GM19035 (cell line): ENCODE measurements at regions not wholly inside any gene's neighbourhood (a gene's known extent, or its start where the extent isn't known, plus 50 kb on each side); places are given as distances from the start of the nearest gene placed in this dataset.
"Not testable (repeated sequence)": the region's sequence is repeated elsewhere in the genome, so short reads cannot be mapped to it uniquely, and the experiment has no call there.

Source experiments
- ATAC-seq: cut with Tn5 transposase; IDR thresholded peaks from one replicate; pipeline ENCODE4 v1.9.1; 2021; ENCODE audit not compliant: unreplicated experiment

DNA sequence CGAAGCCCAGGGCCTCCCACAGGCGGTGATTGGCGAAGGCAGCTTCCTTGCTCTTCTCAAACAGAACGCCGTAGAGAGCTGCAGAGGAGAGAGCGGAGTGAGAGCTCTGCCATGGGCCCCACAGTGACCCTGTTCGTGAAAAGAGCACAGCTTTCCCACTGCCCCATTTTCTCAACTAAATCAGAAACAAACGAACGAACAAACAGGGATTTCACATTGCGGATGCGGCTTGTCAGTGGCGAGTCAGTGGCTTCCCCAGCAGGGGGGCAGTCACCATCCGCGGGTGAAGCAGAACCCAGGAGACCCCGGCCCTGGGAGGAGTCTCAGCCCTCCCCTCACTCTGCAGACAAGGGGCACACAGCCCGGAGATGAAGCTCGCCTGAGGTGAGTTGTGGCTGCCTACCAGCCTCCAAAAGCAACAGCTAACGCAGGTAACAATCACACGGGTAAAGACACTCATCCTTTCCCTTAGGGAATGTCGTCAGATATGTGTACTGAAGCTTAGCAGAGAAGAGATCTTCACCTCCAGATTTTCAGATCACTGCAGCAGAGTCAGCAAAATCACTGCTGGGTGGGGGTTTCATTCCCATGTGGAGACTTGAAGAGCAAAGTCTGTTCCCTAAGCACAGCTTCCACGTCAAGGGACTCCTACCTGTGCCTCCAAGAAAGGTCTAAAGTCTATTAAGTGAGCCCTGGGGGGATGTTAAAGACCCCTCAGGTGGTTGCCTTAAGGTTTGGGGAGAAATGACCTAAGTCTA is 51.2 kb upstream of the GPR31 start:
- no peak for ATAC-seq

DNA sequence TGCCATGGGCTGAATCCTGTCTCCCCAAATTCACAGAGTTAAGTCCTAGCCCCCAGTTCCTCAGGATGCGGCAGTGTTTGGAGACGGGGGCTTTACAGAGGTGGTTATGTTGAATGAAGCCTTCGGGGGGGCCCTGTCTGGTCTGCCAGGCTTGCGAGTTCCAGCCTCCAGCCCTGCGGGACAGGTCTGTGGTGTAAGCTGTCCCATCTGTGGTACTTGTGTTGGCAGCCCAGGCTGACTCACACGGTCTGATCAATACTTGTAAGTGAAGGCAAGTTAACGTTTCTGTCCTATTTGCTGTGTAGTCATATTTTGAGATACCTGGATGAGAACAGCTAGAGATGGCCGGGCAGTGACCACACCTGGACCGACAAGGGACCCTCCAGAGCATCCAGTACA is 51.8 kb upstream of the GPR31 start:
- ATAC-seq = no peak

DNA sequence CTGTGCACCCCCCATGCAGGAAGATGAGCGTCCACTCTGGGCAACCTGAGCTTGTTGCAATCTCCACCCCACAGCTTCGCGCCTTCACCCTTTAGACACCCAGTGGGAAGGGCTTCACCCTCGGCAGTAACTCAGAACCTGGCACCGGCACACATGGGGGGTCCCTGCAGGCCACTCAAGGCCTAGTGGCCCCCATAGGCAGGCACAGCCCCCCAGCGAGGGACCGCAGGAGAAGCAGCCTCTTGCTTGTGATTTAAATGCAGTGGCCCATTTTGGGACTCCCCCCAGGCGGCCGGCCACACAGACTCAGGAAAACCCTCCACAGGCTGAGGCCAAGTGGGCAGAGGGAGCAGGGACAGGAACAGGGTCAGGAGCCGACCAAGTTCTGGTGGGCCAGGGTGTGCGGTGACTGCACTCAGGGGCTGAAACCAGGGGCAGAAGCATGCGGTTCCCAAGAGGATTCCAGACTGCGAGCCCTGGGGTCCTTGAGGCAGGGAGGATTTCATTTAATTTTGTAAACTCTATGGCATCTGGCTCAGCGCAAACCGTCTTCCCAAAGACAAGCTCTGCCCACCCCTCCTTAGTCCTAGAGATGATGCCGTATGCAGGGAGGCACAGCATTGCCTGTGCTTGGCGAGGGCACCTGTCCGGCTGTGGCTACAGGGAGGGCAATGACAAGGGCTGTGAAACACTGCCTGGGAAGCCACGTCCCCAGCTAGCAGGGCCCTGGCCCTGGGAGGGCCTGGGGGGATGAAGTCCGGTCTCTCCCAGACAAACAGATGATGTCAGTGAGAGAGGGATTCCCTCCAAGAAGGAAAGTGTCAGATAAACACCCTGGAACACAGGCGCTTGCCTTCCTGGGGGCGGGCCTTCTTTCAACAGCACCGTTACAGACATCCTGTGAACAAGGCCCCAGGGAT is 52.9 kb upstream of the GPR31 start:
- ATAC-seq = no peak

DNA sequence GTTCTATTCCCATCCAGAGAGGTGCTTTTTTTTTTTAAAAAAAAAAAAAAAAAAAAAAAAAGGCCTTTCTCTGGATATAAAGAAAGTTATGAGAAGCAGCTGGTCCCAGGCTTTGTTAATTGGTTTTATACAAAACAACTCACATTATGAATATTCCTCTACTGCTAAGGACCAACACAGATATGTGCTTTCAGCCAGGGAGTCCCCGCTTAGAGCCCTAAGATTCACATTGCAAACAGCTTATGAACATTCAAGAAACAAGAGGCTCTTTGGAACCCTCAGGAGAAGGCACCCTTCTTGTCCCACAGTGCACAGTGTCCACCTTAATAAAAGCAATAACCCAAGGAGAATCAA is 53.5 kb upstream of the GPR31 start:
- ATAC-seq = no peak

DNA sequence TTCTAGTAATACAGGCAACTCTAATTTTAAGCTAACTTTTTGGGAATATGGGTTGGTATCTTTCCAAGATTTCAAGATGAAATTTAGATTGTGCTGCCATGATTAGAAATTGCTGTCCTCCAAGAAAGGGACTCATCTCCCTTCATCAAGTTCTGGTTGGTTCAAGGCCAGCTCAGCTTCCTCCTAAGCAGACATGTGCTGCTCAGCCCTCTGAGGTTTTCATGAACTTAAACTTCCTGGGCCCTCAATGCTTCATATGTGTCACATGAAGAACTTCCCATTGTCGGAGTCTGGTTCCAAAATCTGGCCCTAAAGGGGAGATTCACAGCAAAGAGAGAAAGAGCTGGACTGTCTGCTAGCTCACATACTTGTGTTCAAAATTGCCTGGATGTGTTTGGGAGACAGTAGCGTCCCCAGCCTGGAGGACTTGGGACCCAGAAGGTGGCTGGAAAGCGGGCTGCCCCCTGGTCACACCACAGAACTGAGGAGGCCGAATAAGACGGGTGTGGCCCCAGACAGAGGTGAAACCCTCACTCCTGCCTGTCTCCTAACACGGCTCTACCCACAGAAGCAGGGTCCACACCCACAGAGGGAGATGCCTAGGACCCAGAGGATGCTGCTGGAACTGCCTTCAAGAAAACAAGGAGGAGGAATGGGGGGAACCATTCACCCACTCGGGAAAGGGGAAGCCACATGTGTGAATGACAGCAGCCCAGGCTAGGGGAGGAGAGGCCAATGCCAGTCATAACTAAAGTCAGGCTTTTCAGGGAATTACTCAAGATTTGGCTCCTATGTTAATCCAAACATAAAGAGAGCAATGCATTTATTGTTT is 54.3 kb upstream of the GPR31 start:
- no peak for ATAC-seq

DNA sequence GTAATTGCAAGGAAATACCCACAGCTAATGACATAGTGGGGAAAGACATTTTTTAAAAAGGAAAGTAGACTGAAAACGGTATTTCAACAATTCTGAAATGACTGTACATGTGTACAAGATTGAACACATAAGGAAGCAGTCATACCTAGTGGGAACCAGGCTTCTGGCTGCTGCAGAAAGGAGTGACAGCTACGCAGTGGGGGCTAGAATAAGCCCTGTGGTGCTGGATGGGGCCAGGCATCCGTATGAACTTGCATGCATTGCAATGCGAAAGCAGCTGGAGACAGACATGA is 54.9 kb upstream of the GPR31 start:
- ATAC-seq = peak; percentile 69

DNA sequence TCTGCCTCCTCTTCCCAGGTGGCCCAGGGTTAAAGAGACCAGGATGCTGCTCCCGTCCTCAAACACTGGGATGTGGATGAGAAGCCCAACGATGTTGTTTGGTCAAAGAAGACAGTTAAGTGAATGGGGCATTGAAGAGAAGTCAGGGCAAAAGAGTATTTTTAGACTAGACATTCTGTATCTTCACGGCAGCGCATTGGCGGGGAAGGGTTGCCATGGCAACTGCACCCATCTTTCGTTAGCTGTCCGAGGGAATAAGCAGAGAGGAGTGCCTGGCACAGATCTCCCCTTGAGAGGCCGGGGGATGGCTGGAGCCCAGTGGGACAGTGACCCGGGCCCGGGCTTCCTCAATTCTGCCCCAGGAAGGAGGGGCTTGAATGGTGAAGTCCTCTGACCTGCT is 56.4 kb upstream of the GPR31 start:
- ATAC-seq = no peak

DNA sequence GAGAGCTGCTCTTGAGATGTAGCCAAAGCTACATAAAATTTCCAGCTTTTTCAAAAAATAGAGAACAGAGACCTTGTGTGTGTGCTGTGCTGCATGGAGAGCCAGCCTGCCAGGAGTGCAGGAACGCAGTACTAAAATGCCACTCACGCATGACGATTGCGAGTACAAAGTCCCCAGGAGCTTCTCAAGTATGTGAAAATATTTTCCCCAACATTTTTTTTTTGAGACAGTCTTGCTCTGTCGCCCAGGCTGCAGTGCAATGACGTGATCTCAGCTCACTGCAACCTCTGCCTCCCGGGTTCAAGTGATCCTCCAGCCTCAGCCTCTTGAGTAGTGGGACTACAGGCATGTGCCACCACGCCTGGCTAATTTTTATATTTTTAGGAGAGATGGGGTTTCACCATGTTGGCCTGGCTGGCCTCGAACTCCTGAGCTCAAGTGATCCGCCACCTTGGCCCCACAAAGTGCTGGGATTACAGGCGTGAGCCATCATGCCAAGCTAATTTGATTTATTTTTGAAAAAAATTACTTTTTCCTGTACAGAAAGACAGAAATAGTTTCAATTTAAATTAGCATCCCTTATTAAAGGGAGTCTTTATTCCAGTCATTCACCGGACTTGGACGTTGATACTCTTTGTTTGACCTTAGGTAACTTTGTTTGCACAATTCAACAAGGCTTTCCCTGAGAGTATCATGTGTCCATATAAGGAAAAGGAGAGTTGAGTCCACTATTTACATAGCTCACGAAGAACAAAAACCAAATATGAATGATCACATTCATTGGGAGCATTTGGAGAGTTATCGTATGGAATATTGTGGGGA is 57.9 kb upstream of the GPR31 start:
- ATAC-seq = not testable (repeated sequence)

DNA sequence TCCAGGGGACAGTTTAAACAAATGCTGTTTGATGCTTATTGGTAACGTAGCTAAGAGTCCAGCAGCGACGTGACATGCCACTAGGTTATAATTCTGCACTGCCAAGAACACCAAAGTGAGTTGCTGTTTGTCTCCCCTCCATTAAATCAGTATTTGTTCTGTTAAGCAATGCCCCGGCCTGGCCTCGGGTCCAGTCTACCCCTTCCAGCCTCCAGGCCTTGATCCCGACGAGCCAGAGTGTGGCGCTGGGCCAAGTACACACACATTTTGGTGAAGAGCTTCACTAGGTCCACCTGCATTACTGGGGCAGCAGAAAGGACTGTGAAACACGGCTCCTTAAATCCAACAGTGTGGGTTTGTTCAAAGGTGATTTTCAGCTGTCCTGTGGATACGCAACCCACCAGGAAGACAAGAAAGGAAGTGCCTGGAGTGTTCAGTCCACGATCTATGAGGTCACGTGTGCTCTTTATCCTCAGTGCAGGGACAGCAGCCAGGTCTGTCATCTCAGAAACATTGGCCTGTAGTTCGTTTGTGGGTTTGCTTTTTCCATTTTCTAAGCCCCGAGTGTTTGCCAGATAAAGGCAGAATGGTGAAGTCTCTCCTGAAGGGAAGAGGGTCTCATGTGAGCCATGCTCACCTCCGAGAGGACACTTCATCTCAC is 58.7 kb upstream of the GPR31 start:
- ATAC-seq = not testable (repeated sequence)

DNA sequence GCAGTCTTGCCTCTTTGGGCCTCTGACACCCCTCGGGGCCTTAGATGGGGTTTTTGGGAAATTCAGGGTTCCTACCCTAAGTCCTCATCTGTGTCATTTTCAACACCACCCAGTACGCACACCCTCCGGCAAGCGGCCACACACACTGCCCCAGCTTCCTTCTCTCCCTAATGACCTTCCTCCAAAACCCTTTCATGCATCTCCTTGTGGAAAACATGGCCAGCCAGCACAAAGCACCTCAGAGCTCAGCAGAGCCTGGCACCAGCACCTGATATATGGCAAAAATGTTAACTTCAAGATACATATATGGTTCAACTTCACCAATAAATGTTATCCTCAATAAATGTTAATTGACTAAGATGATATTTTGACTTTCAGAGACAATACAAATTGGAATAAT is 59.3 kb upstream of the GPR31 start:
- not testable (repeated sequence) for ATAC-seq

DNA sequence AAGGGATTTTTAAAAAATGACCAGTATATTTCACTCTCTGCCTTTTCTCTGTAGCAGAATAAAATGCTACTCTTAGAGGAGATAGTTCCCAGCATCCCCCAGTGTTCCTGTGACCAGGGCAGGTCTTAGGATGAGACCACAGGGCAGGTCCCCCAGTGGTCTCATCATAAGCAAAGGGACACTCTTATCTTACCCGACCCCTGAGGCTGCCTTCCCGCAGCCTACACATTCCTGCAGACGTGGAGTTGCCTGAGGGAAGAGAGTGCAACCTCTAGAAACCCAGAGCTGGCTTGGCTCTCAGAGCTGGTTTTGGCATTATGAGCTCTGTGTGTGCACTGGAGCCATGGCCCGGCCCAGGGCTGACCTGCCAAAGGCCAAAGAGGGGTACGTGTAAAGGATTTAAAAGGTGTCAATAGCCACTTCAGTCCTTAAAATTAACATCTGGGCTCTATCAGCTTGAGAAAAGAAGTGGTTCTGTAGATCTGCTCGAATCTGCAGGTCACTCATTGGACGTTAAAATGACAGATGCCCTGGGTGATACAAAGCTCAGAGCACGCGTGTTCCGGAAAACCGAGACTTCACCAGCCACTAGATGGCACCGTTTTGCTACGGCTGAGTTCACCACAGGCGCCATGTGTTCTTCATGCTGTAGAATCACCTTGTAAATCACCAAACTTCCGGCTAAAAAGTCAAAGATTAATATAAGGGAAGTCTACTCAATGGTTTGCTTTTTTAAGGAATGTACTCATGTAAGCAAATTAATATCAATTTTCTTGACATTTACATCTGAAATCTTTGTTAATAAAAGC is 60.4 kb upstream of the GPR31 start:
- not testable (repeated sequence) for ATAC-seq

DNA sequence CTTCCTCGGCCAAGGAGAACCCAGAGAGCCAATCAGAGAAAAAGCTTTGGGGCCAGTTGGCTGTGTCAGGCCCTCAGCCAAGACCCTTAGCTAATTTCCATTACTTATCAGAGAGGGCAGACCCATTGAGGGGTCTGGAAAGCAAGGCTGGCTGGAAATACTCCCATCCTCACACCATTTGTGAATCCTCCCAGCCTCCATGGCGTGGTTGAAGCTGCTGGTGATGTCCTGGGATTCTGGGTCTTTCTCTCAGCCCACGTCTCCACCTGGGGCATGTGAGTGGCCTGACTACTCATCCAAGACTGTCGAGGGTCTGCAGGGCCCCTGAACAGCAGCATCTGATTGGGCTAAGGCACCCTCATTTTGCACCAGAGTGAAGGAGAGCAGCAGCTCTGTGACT is 61.3 kb upstream of the GPR31 start:
- not testable (repeated sequence) for ATAC-seq

DNA sequence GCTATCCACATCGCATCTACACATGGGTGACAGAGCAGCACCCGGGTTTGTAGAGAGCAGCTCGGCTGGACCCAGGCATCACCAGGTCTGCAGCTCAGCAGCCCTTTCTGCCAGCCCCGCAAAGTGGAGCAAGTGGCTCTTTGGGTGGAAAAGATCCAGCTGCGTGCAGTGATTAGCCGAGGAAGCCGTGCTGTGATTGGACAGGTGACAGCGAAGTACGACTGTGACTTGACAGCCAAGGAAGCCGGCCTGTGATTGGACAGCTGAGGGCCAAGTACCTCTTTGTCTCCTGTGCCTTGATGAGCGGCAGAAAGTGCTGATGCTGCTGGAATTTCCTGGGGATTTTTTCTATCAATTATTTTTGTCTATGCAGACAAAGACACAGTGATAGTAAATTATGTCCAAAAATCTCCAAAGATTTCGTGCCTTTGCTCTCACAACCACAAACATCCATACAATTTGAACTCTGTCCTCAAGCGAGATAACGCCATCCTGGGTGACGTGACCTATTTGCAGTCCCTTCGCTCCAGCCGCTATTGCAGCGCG is 62.3 kb upstream of the GPR31 start:
- ATAC-seq = no peak

DNA sequence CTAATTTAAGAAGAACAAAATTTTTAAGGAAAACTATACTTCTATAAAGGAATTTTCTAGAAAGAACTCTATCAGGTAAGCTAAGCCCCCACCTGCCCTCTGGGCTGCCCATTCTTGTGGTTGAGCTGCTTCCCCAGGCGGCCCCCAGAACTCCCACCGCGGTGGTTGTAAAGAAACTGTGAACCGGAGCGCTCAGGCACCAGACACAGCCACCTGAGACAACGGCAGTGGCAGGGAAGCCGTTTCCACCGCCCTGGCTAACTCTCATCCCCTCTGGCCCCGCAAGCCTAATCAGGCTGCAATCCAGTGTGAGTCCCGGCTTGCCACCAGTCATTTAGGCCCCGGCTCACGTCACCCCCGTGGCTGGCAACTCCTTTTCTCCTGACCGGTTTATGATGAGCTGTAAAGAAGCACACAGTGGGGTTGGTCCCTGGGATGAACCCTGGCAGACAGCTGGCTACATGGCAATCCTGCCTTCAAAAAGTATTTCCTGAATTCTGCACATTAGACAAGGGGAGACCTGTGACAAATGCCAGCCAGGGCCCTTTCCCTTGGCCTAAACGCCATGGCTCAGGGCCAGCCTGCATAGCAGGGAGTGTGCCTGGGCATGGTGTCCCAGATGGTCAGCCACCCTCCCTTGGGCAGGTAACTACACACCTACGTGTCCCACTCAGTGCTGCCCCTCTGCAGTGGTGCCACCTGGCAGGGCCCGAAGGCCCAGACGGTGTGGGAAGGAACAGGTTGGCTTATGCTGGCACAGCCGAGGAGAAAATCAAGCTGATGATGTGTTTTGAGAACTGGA is 63.8 kb upstream of the GPR31 start:
- no peak for ATAC-seq

DNA sequence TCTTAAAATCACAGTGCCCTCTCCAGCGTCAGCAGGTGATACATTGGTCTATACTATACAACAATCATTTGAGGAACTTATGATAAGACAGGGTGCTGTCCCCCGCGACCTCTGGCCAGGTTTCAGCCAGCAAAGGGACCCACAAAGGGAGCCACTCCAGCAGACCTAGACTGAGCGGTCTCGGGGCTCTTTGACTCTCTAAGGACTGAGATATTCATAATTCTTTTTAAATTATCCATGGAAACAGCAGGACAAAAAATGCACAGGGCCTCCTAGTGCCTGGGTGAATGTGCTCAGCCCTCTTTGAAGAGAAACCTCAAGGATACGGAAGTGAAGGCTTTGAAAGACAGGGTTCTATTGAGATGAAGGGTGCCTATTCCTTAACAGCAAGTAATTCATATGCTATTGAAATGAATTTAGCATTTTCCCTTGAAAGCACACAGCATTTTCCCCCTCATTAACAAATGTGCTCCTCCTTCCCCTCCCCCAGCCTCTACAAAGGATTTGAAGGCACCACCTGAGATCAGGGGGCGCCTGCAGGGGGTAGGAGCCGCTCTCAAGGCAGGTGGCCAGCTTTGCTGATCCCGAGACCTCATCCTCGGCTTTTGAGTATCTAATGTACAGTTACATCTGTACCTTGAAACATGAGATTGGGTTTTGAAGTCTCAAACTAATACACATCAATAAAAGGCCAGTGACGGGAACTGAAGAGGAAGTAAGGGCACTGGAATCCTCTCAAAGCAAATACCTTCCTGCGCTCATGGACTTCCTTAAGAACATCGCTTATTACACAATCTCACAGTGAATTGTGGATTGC is 65.3 kb upstream of the UNC93A start:
- ATAC-seq = not testable (repeated sequence)

DNA sequence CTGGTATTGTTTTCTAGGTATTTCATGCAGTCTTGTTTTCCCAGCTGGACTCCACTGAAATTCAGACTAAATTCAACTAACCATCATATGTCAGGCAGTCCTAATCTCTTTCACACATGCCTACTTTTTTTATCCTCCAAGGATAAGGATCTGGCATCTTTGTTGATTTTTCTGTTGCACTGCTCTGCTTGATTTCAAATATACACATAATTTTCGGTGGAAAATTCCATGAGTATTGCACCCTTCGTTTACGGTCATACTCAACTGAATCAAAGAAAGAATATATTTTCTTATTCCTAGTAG is 64.8 kb upstream of the UNC93A start:
- no peak for ATAC-seq

DNA sequence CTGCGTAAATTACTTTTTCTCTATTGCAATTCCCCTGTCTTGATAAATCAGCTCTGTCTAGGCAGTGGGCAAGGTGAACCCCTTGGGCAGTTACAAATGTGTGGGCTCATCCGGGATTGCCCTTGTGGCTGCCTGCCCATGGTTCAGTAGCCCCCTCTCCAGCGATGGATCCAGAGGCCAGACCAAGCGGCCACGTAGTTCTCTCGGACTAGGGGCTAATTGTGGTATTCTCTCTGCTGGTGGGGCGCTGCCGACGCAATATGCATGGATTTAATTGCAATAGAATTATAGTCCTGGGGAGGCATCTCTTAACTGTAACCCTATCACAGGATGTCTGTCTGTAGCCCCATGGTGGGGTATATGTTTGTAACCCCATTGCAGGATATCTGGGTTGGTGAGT is 64.3 kb upstream of the UNC93A start:
- no peak for ATAC-seq

DNA sequence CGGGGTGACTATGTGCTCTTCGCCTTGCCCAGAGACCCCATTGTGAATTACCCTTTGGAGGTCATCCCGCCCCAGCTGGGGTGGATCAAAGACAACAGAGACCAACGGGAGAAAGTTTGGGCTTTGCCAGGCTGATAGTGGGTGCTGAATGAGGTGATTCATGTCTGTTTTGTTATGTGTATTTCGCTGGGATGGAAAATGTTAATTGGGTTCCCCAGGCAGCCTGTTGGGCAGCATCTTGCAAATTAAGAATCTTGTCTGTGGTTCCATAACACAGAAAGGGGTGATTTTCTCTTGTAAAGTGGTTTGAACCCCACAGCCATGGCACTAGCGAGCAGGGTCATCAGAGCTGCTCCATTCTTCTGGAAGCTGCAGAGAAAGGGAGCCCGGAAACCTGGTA is 63.1 kb upstream of the UNC93A start:
- no peak for ATAC-seq
